ENCODE measurements at regions not wholly inside any gene's neighbourhood (a gene's known extent, or its start where the extent isn't known, plus 50 kb on each side); places are given as distances from the start of the nearest gene placed in this dataset.
"Not testable (repeated sequence)": the region's sequence is repeated elsewhere in the genome, so short reads cannot be mapped to it uniquely, and the experiment has no call there.

- no peak for DNase-seq (ENCODE audit: extremely low read depth, low read depth)
- TF ChIP-seq CTCF (IDR thresholded peaks at IDR 0.05; ENCODE audit: low read depth, low read length, missing control alignments) = no peak
- no peak overlapping the region for H3K4me3 ChIP-seq (replicated peaks; ENCODE audit: low read depth, low read length)
Measured at GRCh38 chr6:157727629-157728182, 95.3 kb upstream of the SNX9 start.

- H3K4me3 ChIP-seq (replicated peaks; ENCODE audit: low read depth, low read length) = no peak overlapping the region
- DNase-seq (ENCODE audit: extremely low read depth, low read depth) = no peak
- TF ChIP-seq CTCF (IDR thresholded peaks at IDR 0.05; ENCODE audit: low read depth, low read length, missing control alignments) = no peak
Measured at GRCh38 chr6:157728183-157728881, 94.7 kb upstream of the SNX9 start.

GRCh38 chr6:157731221-157731620 is 91.8 kb upstream of the SNX9 start:
- no peak overlapping the region for H3K4me3 ChIP-seq (replicated peaks; ENCODE audit: low read depth, low read length)
- TF ChIP-seq CTCF (IDR thresholded peaks at IDR 0.05; ENCODE audit: low read depth, low read length, missing control alignments) = no peak
- no peak for DNase-seq (ENCODE audit: extremely low read depth, low read depth)

GRCh38 chr6:157732007-157732406 is 91.0 kb upstream of the SNX9 start:
- no peak for TF ChIP-seq CTCF (IDR thresholded peaks at IDR 0.05; ENCODE audit: low read depth, low read length, missing control alignments)
- DNase-seq (ENCODE audit: extremely low read depth, low read depth) = no peak
- H3K4me3 ChIP-seq (replicated peaks; ENCODE audit: low read depth, low read length) = no peak overlapping the region

GRCh38 chr6:157732416-157733161 is 90.5 kb upstream of the SNX9 start:
- TF ChIP-seq CTCF (IDR thresholded peaks at IDR 0.05; ENCODE audit: low read depth, low read length, missing control alignments) = no peak
- H3K4me3 ChIP-seq (replicated peaks; ENCODE audit: low read depth, low read length) = no peak overlapping the region
- no peak for DNase-seq (ENCODE audit: extremely low read depth, low read depth)

- not testable (repeated sequence) for H3K4me3 ChIP-seq (replicated peaks; ENCODE audit: low read depth, low read length); DNase-seq (ENCODE audit: extremely low read depth, low read depth)
Measured at GRCh38 chr6:157736555-157736954, 86.5 kb upstream of the SNX9 start.

GRCh38 chr6:157741321-157741947 is 81.6 kb upstream of the SNX9 start:
- no peak for DNase-seq (ENCODE audit: extremely low read depth, low read depth)
- TF ChIP-seq CTCF (IDR thresholded peaks at IDR 0.05; ENCODE audit: low read depth, low read length, missing control alignments) = no peak
- no peak overlapping the region for H3K4me3 ChIP-seq (replicated peaks; ENCODE audit: low read depth, low read length)
